SK-N-SH treated with all-trans-retinoic acid at 6 μM for 48 hours (cell line): ENCODE measurements at regions not wholly inside any gene's neighbourhood (a gene's known extent, or its start where the extent isn't known, plus 50 kb on each side); places are given as distances from the start of the nearest gene placed in this dataset.

Experiments
- ARNTL ChIP-seq: fragments of 450-650 bp; formaldehyde crosslinking; IDR thresholded peaks from 2 replicates; pipeline ENCODE4 v1.5.0; 2020; ENCODE audit warnings: low read depth, mild to moderate bottlenecking, moderate library complexity, borderline replicate concordance
- BACH2 ChIP-seq: fragments of 250-450 bp; sonication (Bioruptor Pico); IDR thresholded peaks from 2 replicates; pipeline ENCODE4 v1.9.0; 2021; ENCODE audit warnings: mild to moderate bottlenecking, borderline replicate concordance
- OSR1 ChIP-seq: fragments of 250-450 bp; sonication (Bioruptor Pico); IDR thresholded peaks from 2 replicates; pipeline ENCODE4 v1.8.0; 2022; ENCODE audit warnings: moderate library complexity, mild to moderate bottlenecking, inconsistent platforms
- PATZ1 ChIP-seq: fragments of 250-450 bp; sonication (Bioruptor Pico); IDR thresholded peaks from 2 replicates; pipeline ENCODE4 v1.8.0; 2020; ENCODE audit warnings: mild to moderate bottlenecking, moderate library complexity, borderline replicate concordance
- PPARA ChIP-seq: fragments of 250-450 bp; sonication (Bioruptor Pico); IDR thresholded peaks from 2 replicates; pipeline ENCODE4 v1.5.0; 2020; ENCODE audit warnings: mild to moderate bottlenecking, borderline replicate concordance
- RARB ChIP-seq: fragments of 250-450 bp; sonication (Bioruptor Pico); IDR thresholded peaks from 2 replicates; pipeline ENCODE4 v1.8.0; 2021; ENCODE audit warnings: mild to moderate bottlenecking, moderate library complexity
- TSHZ2 ChIP-seq: fragments of 250-450 bp; sonication (Bioruptor Pico); IDR thresholded peaks from 2 replicates; pipeline ENCODE4 v1.5.0; 2020; ENCODE audit warnings: mild to moderate bottlenecking, moderate library complexity
- ZC3H10 ChIP-seq: fragments of 250-450 bp; sonication (Bioruptor Pico); IDR thresholded peaks from 2 replicates; pipeline ENCODE4 v1.5.1; 2021; ENCODE audit warnings: mild to moderate bottlenecking, moderate library complexity
- ZFP3 ChIP-seq: fragments of 250-450 bp; sonication (Bioruptor Pico); IDR thresholded peaks from 2 replicates; pipeline ENCODE4 v1.5.0; 2020; ENCODE audit warnings: mild to moderate bottlenecking, moderate library complexity

GRCh38 chr3:147246906-147247305 is 159.4 kb downstream of the ZIC4 start:
- no peak for TF ChIP-seq TSHZ2 (CRISPR knock-in tag)
- no peak for TF ChIP-seq ARNTL (CRISPR knock-in tag)
- no peak for TF ChIP-seq RARB (CRISPR knock-in tag)
- no peak for TF ChIP-seq BACH2 (CRISPR knock-in tag)
- no peak for TF ChIP-seq ZFP3 (CRISPR knock-in tag)
- TF ChIP-seq ZC3H10 (CRISPR knock-in tag) = no peak
- no peak for TF ChIP-seq PATZ1
- no peak for TF ChIP-seq PPARA
- no peak for TF ChIP-seq OSR1 (CRISPR knock-in tag)
